Left ventricle myocardium inferior (tissue), 1 donor: ENCODE measurements at regions not wholly inside any gene's neighbourhood (a gene's known extent, or its start where the extent isn't known, plus 50 kb on each side); places are given as distances from the start of the nearest gene placed in this dataset.

ENCODE experiments used
- DNase-seq: peaks from one replicate; pipeline ENCODE4 v3.0.0-alpha.2; 2020
- H3K27ac ChIP-seq: fragments of 200-600 bp; replicated peaks from 2 replicates; pipeline ENCODE4 v1.8.0; 2021
- H3K27me3 ChIP-seq: fragments of 200-600 bp; 2 replicates; pipeline ENCODE4 v1.8.0; 2021; ENCODE audit warnings: low read depth
- H3K36me3 ChIP-seq: fragments of 200-600 bp; 2 replicates; pipeline ENCODE4 v1.8.0; 2021
- H3K4me1 ChIP-seq: fragments of 200-600 bp; 2 replicates; pipeline ENCODE4 v1.8.0; 2021
- H3K4me3 ChIP-seq: fragments of 200-600 bp; 2 replicates; pipeline ENCODE4 v1.8.0; 2021; ENCODE audit warnings: mild to moderate bottlenecking, moderate library complexity
- H3K9me3 ChIP-seq: fragments of 200-600 bp; replicated peaks from 2 replicates; pipeline ENCODE4 v1.8.0; 2021
- intact Hi-C: fragments of 100-400 bp; cut with micrococcal nuclease; formaldehyde crosslinking; loops from one replicate; pipeline ENCODE4 v1.11.0; 2022
- TF ChIP-seq, protein P1 (sequence below): fragments of 200-600 bp; IDR thresholded peaks from 2 replicates; pipeline ENCODE4 v1.8.0; 2021; ENCODE audit warnings: antibody characterized with exemption, mild to moderate bottlenecking, borderline replicate concordance
- donor health status: DM: no; HTN: yes; CAD: no; lungs with severe emphysema.

DNA sequence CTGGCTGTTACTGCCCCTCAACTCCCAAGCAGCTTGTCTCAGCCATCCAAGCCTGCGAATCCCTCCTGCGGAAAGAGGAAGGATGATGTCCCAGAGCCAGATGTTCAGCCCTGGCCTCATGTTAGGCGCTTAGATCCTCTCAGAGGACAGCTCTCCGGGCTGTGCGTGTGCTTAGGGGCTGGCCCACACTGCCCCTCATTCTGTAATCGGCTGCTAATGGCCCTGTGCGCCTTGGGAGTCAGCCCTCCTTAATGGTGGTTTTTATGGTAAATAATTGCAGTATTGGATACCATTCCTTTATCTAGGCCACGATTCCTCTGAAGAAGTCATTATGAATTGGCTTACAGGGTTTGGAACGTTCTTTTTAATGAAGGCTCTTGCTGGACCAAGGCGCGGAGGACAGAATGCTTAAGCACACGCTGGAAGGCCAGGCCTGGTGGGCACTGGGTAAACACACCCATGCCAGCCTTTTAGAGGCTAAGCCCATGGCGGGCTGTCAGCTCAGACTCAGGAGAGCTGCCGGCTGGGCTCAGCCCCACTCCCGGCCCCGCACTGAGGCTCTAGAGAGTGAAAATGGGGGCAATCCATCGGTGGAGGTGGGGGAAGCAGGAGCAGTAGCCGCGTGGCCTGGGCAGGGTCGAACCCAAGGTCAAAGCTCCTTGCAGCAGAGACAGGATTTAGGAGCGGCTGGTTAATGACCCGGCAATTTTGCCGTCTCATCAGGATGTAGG lies 1157.5 kb downstream of the BRD1 start:
- no peaks in the 10 kb centered on the region for H3K36me3 ChIP-seq
- intact Hi-C loops: no loop called here
- TF ChIP-seq, protein P1, sequence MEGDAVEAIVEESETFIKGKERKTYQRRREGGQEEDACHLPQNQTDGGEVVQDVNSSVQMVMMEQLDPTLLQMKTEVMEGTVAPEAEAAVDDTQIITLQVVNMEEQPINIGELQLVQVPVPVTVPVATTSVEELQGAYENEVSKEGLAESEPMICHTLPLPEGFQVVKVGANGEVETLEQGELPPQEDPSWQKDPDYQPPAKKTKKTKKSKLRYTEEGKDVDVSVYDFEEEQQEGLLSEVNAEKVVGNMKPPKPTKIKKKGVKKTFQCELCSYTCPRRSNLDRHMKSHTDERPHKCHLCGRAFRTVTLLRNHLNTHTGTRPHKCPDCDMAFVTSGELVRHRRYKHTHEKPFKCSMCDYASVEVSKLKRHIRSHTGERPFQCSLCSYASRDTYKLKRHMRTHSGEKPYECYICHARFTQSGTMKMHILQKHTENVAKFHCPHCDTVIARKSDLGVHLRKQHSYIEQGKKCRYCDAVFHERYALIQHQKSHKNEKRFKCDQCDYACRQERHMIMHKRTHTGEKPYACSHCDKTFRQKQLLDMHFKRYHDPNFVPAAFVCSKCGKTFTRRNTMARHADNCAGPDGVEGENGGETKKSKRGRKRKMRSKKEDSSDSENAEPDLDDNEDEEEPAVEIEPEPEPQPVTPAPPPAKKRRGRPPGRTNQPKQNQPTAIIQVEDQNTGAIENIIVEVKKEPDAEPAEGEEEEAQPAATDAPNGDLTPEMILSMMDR: no peak
- no peak overlapping the region for H3K4me3 ChIP-seq
- peaks cover 30% of the 10 kb centered on the region for H3K27me3 ChIP-seq
- peaks cover 31% of the 10 kb centered on the region for H3K9me3 ChIP-seq
- no peaks in the 10 kb centered on the region for H3K4me1 ChIP-seq
- DNase-seq: no peak
- no peak overlapping the region for H3K27ac ChIP-seq

DNA sequence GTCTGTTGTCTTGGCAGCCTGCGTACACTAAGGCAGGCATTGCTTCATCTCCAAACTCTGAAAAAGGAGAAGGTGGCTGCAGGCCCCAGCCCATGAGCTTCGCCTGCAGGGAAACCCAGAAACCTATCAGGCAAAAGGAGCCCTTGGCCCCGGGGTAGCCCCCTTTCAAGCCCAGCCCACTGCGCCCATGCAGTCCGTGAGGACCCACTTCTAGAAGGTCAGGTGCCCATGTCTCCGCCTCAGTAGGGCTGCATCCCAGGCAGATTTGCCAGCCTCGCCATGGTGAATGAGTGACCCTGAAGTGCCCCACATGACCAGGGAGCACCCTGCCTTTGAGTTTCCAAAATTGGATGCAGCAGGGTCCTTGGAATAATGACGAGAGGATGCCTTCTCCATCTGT lies 1158.4 kb downstream of the BRD1 start:
- Histone ChIP-seq H3K4me3 (no peak overlapping the region), H3K4me1 (no peaks in the 10 kb centered on the region), H3K27me3 (peaks cover 30% of the 10 kb centered on the region), H3K36me3 (no peaks in the 10 kb centered on the region), H3K27ac (no peak overlapping the region), H3K9me3 (peaks cover 40% of the 10 kb centered on the region)
- intact Hi-C loops: no loop called here
- DNase-seq: no peak
- TF ChIP-seq, protein P1: no peak

DNA sequence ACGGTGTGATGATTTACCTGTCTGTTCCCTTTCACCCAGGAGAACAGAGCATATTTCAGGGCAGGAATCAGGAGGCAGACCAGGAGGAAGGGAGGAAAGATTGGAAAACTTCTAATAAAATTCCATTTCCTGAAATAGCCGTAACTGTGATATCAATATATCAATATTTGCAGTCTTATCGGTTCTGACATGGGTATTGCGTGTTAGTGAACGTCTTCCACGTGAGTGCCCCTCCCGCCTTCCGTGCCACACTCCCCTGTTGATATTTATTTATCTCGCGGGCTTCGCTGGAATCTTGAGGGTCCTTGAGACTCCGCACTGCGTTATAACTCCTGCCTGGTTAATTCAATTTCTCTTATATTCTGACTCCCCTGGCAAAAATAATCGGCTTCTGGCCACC lies 1160.4 kb downstream of the BRD1 start:
- TF ChIP-seq, protein P1: no peak
- peaks cover 41% of the 10 kb centered on the region for H3K9me3 ChIP-seq
- no peak overlapping the region for H3K4me3 ChIP-seq
- H3K36me3 ChIP-seq: no peaks in the 10 kb centered on the region
- H3K27ac ChIP-seq: no peak overlapping the region
- no peaks in the 10 kb centered on the region for H3K4me1 ChIP-seq
- intact Hi-C loops: no loop called here
- H3K27me3 ChIP-seq: peaks cover 42% of the 10 kb centered on the region
- no peak for DNase-seq

DNA sequence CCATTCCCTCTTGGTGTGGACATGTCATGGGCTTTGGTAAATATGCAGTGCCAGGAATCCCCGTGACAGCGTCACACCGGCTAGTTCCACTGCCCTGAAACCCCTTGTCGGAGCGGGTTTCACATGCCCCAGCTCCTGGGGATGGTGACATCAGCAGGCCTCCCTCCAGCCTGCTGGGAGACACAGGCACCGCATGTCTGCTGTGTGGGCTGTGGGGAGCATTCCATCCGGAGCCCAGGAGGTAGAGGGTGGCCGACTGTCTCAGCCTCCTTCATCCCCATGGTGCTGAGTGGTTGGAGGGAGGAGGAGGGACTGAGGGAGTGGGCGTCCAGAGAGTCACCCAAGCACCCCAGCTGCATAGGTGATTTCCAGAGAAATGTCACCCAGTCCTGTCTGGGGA lies 1161.1 kb downstream of the BRD1 start:
- Histone ChIP-seq H3K36me3 (no peaks in the 10 kb centered on the region), H3K4me3 (no peak overlapping the region), H3K27me3 (peaks cover 47% of the 10 kb centered on the region), H3K27ac (no peak overlapping the region), H3K9me3 (peaks cover 34% of the 10 kb centered on the region), H3K4me1 (no peaks in the 10 kb centered on the region)
- intact Hi-C loops: no loop called here
- DNase-seq: no peak
- TF ChIP-seq, protein P1: no peak

DNA sequence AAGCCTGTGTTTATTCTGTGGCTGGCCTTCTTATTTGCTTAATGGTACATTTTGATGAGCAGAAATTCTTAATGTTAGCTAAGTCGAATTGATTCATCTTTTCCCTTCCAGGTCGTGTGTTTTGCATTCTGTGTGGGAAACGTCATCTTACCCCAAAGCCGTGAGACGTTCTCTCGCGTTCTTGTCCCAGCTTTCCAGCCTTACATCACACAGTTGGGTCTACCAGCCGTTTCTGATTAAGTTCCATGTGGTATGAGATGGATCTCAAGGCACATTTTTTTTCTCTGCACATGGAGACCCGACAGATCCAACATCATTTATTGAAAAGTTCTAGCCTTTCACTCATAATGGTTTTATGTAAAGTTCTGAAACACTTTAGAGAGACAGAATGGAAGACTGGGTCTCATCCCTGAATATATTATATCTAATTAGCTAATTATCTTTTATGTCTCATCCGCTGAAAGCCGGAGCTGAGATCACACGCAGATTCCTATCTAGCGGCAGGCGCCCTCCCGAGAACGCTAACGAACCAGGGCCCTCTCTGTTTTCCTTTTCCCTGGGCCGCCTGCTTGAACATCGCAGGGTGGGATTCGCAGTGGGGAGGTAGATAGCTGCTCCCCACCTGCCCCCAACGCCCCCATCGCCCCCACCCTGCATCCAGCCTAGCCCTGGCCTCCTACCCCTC lies 1162.2 kb downstream of the BRD1 start:
- H3K4me3 ChIP-seq: no peak overlapping the region
- H3K4me1 ChIP-seq: no peaks in the 10 kb centered on the region
- TF ChIP-seq, protein P1: no peak
- no peaks in the 10 kb centered on the region for H3K36me3 ChIP-seq
- DNase-seq: no peak
- H3K9me3 ChIP-seq: peaks cover 27% of the 10 kb centered on the region
- intact Hi-C loops: no loop called here
- H3K27ac ChIP-seq: no peak overlapping the region
- H3K27me3 ChIP-seq: peaks cover 59% of the 10 kb centered on the region
